T-helper 2 cell treated with Interferon-gamma antibody and Interleukin-4, amounts not matched to agents 5 μg/mL and 100 μg/mL, for 36 hours (primary cell): ENCODE measurements at regions not wholly inside any gene's neighbourhood (a gene's known extent, or its start where the extent isn't known, plus 50 kb on each side); places are given as distances from the start of the nearest gene placed in this dataset.

Experiments used
- DNase-seq: peaks from one replicate; pipeline ENCODE4 v3.0.0; 2021; ENCODE audit warnings: low spot score
- H3K27ac Mint-ChIP-seq: one replicate; pipeline ENCODE4 v1.8.0; 2021; ENCODE audit warnings: mild to moderate bottlenecking, mixed read lengths
- H3K27me3 Mint-ChIP-seq: one replicate; pipeline ENCODE4 v1.8.0; 2021; ENCODE audit warnings: low read depth, mixed read lengths
- H3K36me3 Mint-ChIP-seq: one replicate; pipeline ENCODE4 v1.8.0; 2021; ENCODE audit warnings: low read depth, mixed read lengths
- H3K4me1 Mint-ChIP-seq: one replicate; pipeline ENCODE4 v1.8.0; 2021; ENCODE audit warnings: low read depth, mixed read lengths
- H3K4me3 Mint-ChIP-seq: one replicate; pipeline ENCODE4 v1.8.0; 2022; ENCODE audit warnings: mild to moderate bottlenecking, moderate library complexity, mixed read lengths
- H3K9me3 Mint-ChIP-seq: one replicate; pipeline ENCODE4 v1.8.0; 2021; ENCODE audit warnings: mixed read lengths

- no peaks in the 10 kb centered on the region for H3K27me3 Mint-ChIP-seq
- DNase-seq: no peak
- no peaks in the 10 kb centered on the region for H3K36me3 Mint-ChIP-seq
- no peak overlapping the region for H3K4me3 Mint-ChIP-seq
- no peaks in the 10 kb centered on the region for H3K4me1 Mint-ChIP-seq
- H3K9me3 Mint-ChIP-seq: peaks cover 13% of the 10 kb centered on the region
- no peak overlapping the region for H3K27ac Mint-ChIP-seq
Measured at GRCh38 chr1:69485616-69486015, 82.1 kb upstream of the LRRC7 start.

- peaks cover 23% of the 10 kb centered on the region for H3K9me3 Mint-ChIP-seq
- no peaks in the 10 kb centered on the region for H3K4me1 Mint-ChIP-seq
- H3K27ac Mint-ChIP-seq: no peak overlapping the region
- DNase-seq: no peak
- H3K27me3 Mint-ChIP-seq: no peaks in the 10 kb centered on the region
- H3K36me3 Mint-ChIP-seq: no peaks in the 10 kb centered on the region
- H3K4me3 Mint-ChIP-seq: no peak overlapping the region
Measured at GRCh38 chr1:69491416-69491815, 76.3 kb upstream of the LRRC7 start.

GRCh38 chr1:69492286-69492685 lies 75.4 kb upstream of the LRRC7 start:
- Mint-ChIP-seq H3K4me3 (no peak overlapping the region), H3K27me3 (no peaks in the 10 kb centered on the region), H3K27ac (no peak overlapping the region), H3K4me1 (no peaks in the 10 kb centered on the region), H3K36me3 (no peaks in the 10 kb centered on the region), H3K9me3 (peaks cover 23% of the 10 kb centered on the region)
- DNase-seq: no peak

GRCh38 chr1:69494221-69494620 lies 73.5 kb upstream of the LRRC7 start:
- no peak for DNase-seq
- Mint-ChIP-seq H3K4me3 (no peak overlapping the region), H3K27ac (no peak overlapping the region), H3K9me3 (peaks cover 15% of the 10 kb centered on the region), H3K4me1 (no peaks in the 10 kb centered on the region), H3K36me3 (no peaks in the 10 kb centered on the region), H3K27me3 (no peaks in the 10 kb centered on the region)

- no peak for DNase-seq
- Mint-ChIP-seq H3K4me3 (no peak overlapping the region), H3K4me1 (no peaks in the 10 kb centered on the region), H3K27me3 (no peaks in the 10 kb centered on the region), H3K9me3 (peaks cover 9% of the 10 kb centered on the region), H3K27ac (no peak overlapping the region), H3K36me3 (no peaks in the 10 kb centered on the region)
Measured at GRCh38 chr1:69497441-69498221, 70.1 kb upstream of the LRRC7 start.

GRCh38 chr1:69498711-69499110 lies 69.0 kb upstream of the LRRC7 start:
- H3K27me3 Mint-ChIP-seq: no peaks in the 10 kb centered on the region
- H3K9me3 Mint-ChIP-seq: peaks cover 3% of the 10 kb centered on the region
- H3K4me1 Mint-ChIP-seq: no peaks in the 10 kb centered on the region
- no peaks in the 10 kb centered on the region for H3K36me3 Mint-ChIP-seq
- no peak for DNase-seq
- H3K4me3 Mint-ChIP-seq: no peak overlapping the region
- H3K27ac Mint-ChIP-seq: no peak overlapping the region

- H3K27ac Mint-ChIP-seq: no peak overlapping the region
- peaks cover 3% of the 10 kb centered on the region for H3K9me3 Mint-ChIP-seq
- no peak overlapping the region for H3K4me3 Mint-ChIP-seq
- no peaks in the 10 kb centered on the region for H3K27me3 Mint-ChIP-seq
- H3K4me1 Mint-ChIP-seq: no peaks in the 10 kb centered on the region
- no peaks in the 10 kb centered on the region for H3K36me3 Mint-ChIP-seq
- DNase-seq: no peak
Measured at GRCh38 chr1:69499203-69499803, 68.4 kb upstream of the LRRC7 start.

GRCh38 chr1:69502991-69503390 lies 64.7 kb upstream of the LRRC7 start:
- Mint-ChIP-seq H3K4me1 (no peaks in the 10 kb centered on the region), H3K27ac (no peak overlapping the region), H3K36me3 (no peaks in the 10 kb centered on the region), H3K4me3 (no peak overlapping the region), H3K27me3 (no peaks in the 10 kb centered on the region), H3K9me3 (no peaks in the 10 kb centered on the region)
- DNase-seq: no peak

GRCh38 chr1:69504730-69505252 lies 62.9 kb upstream of the LRRC7 start:
- H3K4me3 Mint-ChIP-seq: no peak overlapping the region
- H3K36me3 Mint-ChIP-seq: no peaks in the 10 kb centered on the region
- no peaks in the 10 kb centered on the region for H3K4me1 Mint-ChIP-seq
- no peak overlapping the region for H3K27ac Mint-ChIP-seq
- no peaks in the 10 kb centered on the region for H3K9me3 Mint-ChIP-seq
- H3K27me3 Mint-ChIP-seq: no peaks in the 10 kb centered on the region
- no peak for DNase-seq

GRCh38 chr1:69506311-69506710 lies 61.4 kb upstream of the LRRC7 start:
- no peaks in the 10 kb centered on the region for H3K9me3 Mint-ChIP-seq
- DNase-seq: no peak
- H3K4me3 Mint-ChIP-seq: no peak overlapping the region
- no peak overlapping the region for H3K27ac Mint-ChIP-seq
- no peaks in the 10 kb centered on the region for H3K4me1 Mint-ChIP-seq
- no peaks in the 10 kb centered on the region for H3K27me3 Mint-ChIP-seq
- no peaks in the 10 kb centered on the region for H3K36me3 Mint-ChIP-seq

GRCh38 chr1:69506721-69507120 lies 61.0 kb upstream of the LRRC7 start:
- Mint-ChIP-seq H3K4me3 (no peak overlapping the region), H3K27ac (no peak overlapping the region), H3K36me3 (no peaks in the 10 kb centered on the region), H3K4me1 (no peaks in the 10 kb centered on the region), H3K9me3 (no peaks in the 10 kb centered on the region), H3K27me3 (no peaks in the 10 kb centered on the region)
- no peak for DNase-seq

- Mint-ChIP-seq H3K36me3 (no peaks in the 10 kb centered on the region), H3K4me1 (no peaks in the 10 kb centered on the region), H3K4me3 (no peak overlapping the region), H3K27me3 (no peaks in the 10 kb centered on the region), H3K9me3 (no peaks in the 10 kb centered on the region), H3K27ac (no peak overlapping the region)
- DNase-seq: no peak
Measured at GRCh38 chr1:69510026-69510425, 57.7 kb upstream of the LRRC7 start.

- Mint-ChIP-seq H3K27ac (no peak overlapping the region), H3K4me3 (no peak overlapping the region), H3K27me3 (no peaks in the 10 kb centered on the region), H3K4me1 (no peaks in the 10 kb centered on the region), H3K36me3 (no peaks in the 10 kb centered on the region), H3K9me3 (no peaks in the 10 kb centered on the region)
- DNase-seq: no peak
Measured at GRCh38 chr1:69511426-69512192, 56.1 kb upstream of the LRRC7 start.

GRCh38 chr1:69513601-69514000 lies 54.1 kb upstream of the LRRC7 start:
- DNase-seq: no peak
- Mint-ChIP-seq H3K4me1 (no peaks in the 10 kb centered on the region), H3K27ac (no peak overlapping the region), H3K27me3 (no peaks in the 10 kb centered on the region), H3K9me3 (no peaks in the 10 kb centered on the region), H3K4me3 (no peak overlapping the region), H3K36me3 (no peaks in the 10 kb centered on the region)
